GM18870 (cell line): ENCODE measurements at regions not wholly inside any gene's neighbourhood (a gene's known extent, or its start where the extent isn't known, plus 50 kb on each side); places are given as distances from the start of the nearest gene placed in this dataset.

Experiments used
- ATAC-seq: cut with Tn5 transposase; IDR thresholded peaks from one replicate; pipeline ENCODE4 v1.9.1; 2021; ENCODE audit warnings: moderate library complexity; ENCODE audit not compliant: unreplicated experiment

GRCh38 chr1:87717157-87717670 is 388.5 kb downstream of the LMO4 start:
- ATAC-seq = no peak

- no peak for ATAC-seq
These were observed 389.7 kb downstream of the LMO4 start for GRCh38 chr1:87718241-87718950.

GRCh38 chr1:87719658-87720057 is 391.0 kb downstream of the LMO4 start:
- ATAC-seq = no peak

GRCh38 chr1:87720561-87720960 is 391.9 kb downstream of the LMO4 start:
- ATAC-seq = no peak

GRCh38 chr1:87723193-87723592 is 394.5 kb downstream of the LMO4 start:
- ATAC-seq = no peak

- ATAC-seq = no peak
These were observed 399.5 kb downstream of the LMO4 start for GRCh38 chr1:87728169-87728568.

GRCh38 chr1:87730274-87731216 is 401.9 kb downstream of the LMO4 start:
- no peak for ATAC-seq

GRCh38 chr1:87733386-87733785 is 404.7 kb downstream of the LMO4 start:
- no peak for ATAC-seq

- no peak for ATAC-seq
These were observed 407.1 kb downstream of the LMO4 start for GRCh38 chr1:87735750-87736149.

GRCh38 chr1:87739141-87739540 is 410.5 kb downstream of the LMO4 start:
- ATAC-seq = no peak

GRCh38 chr1:87739704-87740103 is 411.0 kb downstream of the LMO4 start:
- no peak for ATAC-seq

- ATAC-seq = no peak
These were observed 414.6 kb downstream of the LMO4 start for GRCh38 chr1:87743256-87743655.

GRCh38 chr1:87744056-87744455 is 415.4 kb downstream of the LMO4 start:
- ATAC-seq = no peak

- no peak for ATAC-seq
These were observed 416.1 kb downstream of the LMO4 start for GRCh38 chr1:87744763-87745162.

GRCh38 chr1:87753366-87753765 is 424.7 kb downstream of the LMO4 start:
- ATAC-seq = no peak

GRCh38 chr1:87754139-87754538 is 425.5 kb downstream of the LMO4 start:
- ATAC-seq = no peak

- no peak for ATAC-seq
These were observed 429.0 kb downstream of the LMO4 start for GRCh38 chr1:87757676-87758075.

GRCh38 chr1:87759421-87760087 is 430.9 kb downstream of the LMO4 start:
- no peak for ATAC-seq

GRCh38 chr1:87760155-87760554 is 431.5 kb downstream of the LMO4 start:
- ATAC-seq = no peak

GRCh38 chr1:87760654-87761053 is 432.0 kb downstream of the LMO4 start:
- ATAC-seq = no peak

- ATAC-seq = no peak
These were observed 434.8 kb downstream of the LMO4 start for GRCh38 chr1:87763483-87763882.
